ENCODE measurements at regions not wholly inside any gene's neighbourhood (a gene's known extent, or its start where the extent isn't known, plus 50 kb on each side); places are given as distances from the start of the nearest gene placed in this dataset.

GRCh38 chr5:8253376-8253775, 384.4 kb downstream of the MTRR start:
- TF ChIP-seq CTCF (IDR thresholded peaks at IDR 0.05) (no peak), POLR2A (IDR thresholded peaks at IDR 0.05) (no peak)
